ENCODE measurements at regions not wholly inside any gene's neighbourhood (a gene's known extent, or its start where the extent isn't known, plus 50 kb on each side); places are given as distances from the start of the nearest gene placed in this dataset.

DNA sequence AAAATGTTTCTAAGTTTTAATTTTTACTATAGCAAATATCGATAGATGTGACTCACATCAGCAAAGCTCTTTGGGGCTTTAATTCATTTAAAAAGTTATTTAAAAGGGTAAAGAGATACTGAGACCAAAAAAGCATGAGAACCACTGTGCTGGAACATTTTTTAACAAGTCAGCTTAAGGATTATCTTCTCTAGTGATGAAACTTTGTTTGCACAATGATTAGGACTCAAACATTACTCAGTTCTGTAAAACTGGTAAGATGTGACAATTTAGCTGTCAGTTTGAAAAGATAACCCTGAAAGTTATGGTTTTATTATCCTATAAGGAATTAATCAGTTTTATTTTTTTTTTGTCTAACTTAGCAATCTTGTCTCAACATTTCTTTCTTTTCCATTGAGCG, 301.4 kb downstream of the TSN start:
- DNase-seq (ENCODE audit: low spot score) = no peak
- TF ChIP-seq, protein P1, sequence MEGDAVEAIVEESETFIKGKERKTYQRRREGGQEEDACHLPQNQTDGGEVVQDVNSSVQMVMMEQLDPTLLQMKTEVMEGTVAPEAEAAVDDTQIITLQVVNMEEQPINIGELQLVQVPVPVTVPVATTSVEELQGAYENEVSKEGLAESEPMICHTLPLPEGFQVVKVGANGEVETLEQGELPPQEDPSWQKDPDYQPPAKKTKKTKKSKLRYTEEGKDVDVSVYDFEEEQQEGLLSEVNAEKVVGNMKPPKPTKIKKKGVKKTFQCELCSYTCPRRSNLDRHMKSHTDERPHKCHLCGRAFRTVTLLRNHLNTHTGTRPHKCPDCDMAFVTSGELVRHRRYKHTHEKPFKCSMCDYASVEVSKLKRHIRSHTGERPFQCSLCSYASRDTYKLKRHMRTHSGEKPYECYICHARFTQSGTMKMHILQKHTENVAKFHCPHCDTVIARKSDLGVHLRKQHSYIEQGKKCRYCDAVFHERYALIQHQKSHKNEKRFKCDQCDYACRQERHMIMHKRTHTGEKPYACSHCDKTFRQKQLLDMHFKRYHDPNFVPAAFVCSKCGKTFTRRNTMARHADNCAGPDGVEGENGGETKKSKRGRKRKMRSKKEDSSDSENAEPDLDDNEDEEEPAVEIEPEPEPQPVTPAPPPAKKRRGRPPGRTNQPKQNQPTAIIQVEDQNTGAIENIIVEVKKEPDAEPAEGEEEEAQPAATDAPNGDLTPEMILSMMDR (IDR thresholded peaks at IDR 0.05) = no peak
- no peak overlapping the region for H3K27ac ChIP-seq
- H3K4me3 ChIP-seq = no peak overlapping the region

DNA sequence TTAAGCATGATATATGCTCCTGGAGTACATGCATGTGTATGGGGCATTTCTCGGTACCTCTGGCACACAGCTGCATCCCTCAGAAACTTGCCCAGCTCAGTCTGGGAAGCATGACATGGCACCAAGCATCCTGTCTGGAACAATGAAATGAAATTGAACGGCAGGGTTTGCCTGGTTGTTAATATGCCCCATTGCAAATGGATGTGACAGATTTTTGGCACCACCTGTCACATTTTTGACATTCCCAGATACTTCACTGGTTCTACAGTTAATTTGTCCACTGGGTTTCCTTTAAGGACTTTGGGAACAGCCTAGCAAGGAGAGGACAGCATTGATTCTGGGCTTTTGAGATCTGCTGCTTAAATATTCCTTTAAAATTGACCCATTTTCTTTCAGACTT, 305.8 kb downstream of the TSN start:
- Histone ChIP-seq H3K27ac (no peak overlapping the region), H3K4me3 (no peak overlapping the region)
- DNase-seq (ENCODE audit: low spot score) = no peak
- TF ChIP-seq, protein P1 (IDR thresholded peaks at IDR 0.05) = no peak

DNA sequence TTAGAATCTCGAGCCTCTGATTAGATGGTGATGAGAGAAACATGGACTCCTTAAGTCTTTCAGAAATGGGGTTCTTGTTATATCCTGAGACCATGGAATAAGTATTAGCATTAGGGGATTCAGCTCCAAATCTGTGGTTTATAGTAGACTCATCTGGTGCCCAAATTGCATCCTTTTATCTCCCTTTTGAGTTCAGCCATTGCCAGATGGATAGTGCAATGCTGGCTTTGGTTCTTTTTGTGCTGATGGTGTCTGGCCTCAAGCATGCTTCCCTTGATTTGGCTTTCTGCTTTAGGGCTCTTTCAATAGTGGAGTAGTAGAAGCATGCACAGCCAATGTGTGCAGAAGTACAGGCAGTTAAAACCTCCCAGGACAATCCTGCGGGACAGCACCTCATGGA, 306.4 kb downstream of the TSN start:
- DNase-seq (ENCODE audit: low spot score) = no peak
- TF ChIP-seq, protein P1 (IDR thresholded peaks at IDR 0.05) = no peak
- no peak overlapping the region for H3K27ac ChIP-seq
- H3K4me3 ChIP-seq = no peak overlapping the region

DNA sequence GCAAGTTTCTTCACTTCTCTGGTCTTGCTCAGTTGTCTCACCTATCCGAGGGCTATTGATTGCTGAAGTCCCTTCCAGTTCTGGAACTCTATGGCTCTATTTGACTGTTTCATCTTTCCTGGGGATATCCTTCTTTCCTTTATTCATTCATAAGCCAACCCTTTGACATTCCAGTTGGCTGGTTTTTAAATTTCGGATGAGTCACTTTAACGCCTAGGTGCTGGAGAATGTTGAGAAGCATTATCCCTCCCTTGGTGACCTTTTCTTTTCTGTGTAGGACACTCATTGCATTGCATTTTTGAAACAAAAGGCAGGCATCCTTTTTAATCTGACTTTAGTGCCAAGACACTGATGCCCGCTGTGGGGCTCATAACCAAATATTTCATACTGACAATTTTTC, 307.1 kb downstream of the TSN start:
- Histone ChIP-seq H3K4me3 (no peak overlapping the region), H3K27ac (no peak overlapping the region)
- DNase-seq (ENCODE audit: low spot score) = no peak
- TF ChIP-seq, protein P1 (IDR thresholded peaks at IDR 0.05) = no peak

DNA sequence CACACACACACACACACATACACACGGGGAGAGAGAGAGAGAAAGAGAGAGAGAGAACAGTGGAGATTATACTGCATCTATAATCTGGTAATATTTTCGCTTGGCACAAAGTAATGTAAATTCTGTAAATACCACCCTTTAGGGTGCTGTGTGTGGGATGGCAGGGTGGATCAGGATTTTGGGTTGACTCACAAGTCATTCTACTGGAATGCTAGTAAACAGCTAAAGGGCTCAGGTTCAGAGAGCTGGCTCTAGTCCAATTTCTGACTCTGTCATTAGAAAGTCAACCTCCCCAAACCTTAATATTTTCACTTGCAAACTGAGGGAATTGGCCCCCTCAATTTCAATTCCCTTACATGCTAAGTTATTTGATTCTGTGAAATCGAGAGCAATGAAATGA, 308.3 kb downstream of the TSN start:
- TF ChIP-seq, protein P1 (IDR thresholded peaks at IDR 0.05) = no peak
- Histone ChIP-seq H3K4me3 (no peak overlapping the region), H3K27ac (no peak overlapping the region)
- no peak for DNase-seq (ENCODE audit: low spot score)

DNA sequence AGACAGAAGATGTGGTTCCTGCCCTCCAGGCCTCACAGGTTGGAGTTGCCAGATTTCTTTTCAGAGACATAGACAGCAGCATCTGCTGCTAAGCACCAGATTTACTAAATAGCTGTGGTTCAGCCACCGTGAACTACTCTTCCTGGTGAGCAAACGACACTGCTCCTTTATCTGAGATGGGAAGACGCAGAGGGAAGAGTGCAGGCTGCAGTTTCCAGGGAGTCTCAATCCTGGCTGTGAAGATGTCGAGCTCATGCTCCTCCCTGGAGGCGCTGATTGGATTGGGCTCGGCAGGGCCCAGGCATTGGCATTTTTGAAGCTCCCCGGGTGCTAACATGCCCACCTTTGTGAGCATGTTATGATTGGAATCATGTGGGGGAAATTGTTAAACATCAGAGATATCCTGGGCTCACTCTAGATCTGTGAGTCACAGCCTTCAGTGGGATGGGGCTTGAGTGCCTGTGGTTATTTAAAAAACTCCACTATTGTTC, 314.8 kb downstream of the TSN start:
- TF ChIP-seq, protein P1 (IDR thresholded peaks at IDR 0.05) = no peak
- no peak overlapping the region for H3K27ac ChIP-seq
- DNase-seq (ENCODE audit: low spot score) = no peak
- no peak overlapping the region for H3K4me3 ChIP-seq

DNA sequence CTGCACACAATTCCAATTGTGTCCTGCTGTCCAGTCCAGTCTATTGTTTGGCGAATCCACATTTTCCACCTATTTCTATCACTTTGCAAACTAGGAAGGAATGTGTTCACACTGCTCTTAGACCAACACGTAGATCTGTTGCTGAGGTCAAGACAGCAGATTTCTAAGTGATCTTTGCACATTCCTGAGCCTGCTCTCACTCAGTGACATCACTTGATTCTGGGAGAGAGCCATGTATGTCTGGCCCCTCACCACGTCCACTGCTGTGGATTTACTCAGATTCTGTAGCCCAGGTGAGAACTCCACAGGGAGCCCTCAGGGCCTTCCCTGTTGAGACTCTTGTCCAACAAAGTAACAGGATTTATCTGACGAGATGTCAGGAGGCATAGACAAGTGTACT, 317.2 kb downstream of the TSN start:
- no peak for DNase-seq (ENCODE audit: low spot score)
- no peak overlapping the region for H3K27ac ChIP-seq
- TF ChIP-seq, protein P1 (IDR thresholded peaks at IDR 0.05) = no peak

More for the DNA sequence above, 317.2 kb downstream of the TSN start:
- no peak overlapping the region for H3K4me3 ChIP-seq
